ENCODE measurements at regions not wholly inside any gene's neighbourhood (a gene's known extent, or its start where the extent isn't known, plus 50 kb on each side); places are given as distances from the start of the nearest gene placed in this dataset.

GRCh38 chr3:99578339-99578970 lies 59.9 kb upstream of the COL8A1 start:
- Histone ChIP-seq H3K27me3 (ENCODE audit: insufficient read depth, low read length, poor library complexity, severe bottlenecking) (no peaks in the 10 kb centered on the region), H2AFZ (ENCODE audit: low read length) (no peak overlapping the region), H3K9me3 (ENCODE audit: insufficient read depth, low read depth, low read length) (no peaks in the 10 kb centered on the region), H3K4me2 (ENCODE audit: low read depth, low read length, poor library complexity, severe bottlenecking) (no peak overlapping the region), H3K4me3 (ENCODE audit: low read length, poor library complexity, severe bottlenecking) (no peak overlapping the region), H3K4me1 (ENCODE audit: insufficient read depth, low read length, poor library complexity, severe bottlenecking) (no peaks in the 10 kb centered on the region), H3K9ac (ENCODE audit: low read depth, low read length, poor library complexity, severe bottlenecking) (no peak overlapping the region), H3F3A (ENCODE audit: low read depth) (no peaks in the 10 kb centered on the region), H3K36me3 (ENCODE audit: insufficient read depth, low read length) (no peaks in the 10 kb centered on the region), H3K79me2 (ENCODE audit: insufficient read depth, low read length) (no peaks in the 10 kb centered on the region), H3K9me2 (replicated peaks; ENCODE audit: low read depth, low read length) (no peaks in the 10 kb centered on the region), H4K20me1 (ENCODE audit: insufficient read depth, low read length, poor library complexity, severe bottlenecking) (no peaks in the 10 kb centered on the region)
- no peak for TF ChIP-seq EZH2phosphoT487 (IDR thresholded peaks at IDR 0.05; ENCODE audit: borderline replicate concordance)
- TF ChIP-seq, protein P1, sequence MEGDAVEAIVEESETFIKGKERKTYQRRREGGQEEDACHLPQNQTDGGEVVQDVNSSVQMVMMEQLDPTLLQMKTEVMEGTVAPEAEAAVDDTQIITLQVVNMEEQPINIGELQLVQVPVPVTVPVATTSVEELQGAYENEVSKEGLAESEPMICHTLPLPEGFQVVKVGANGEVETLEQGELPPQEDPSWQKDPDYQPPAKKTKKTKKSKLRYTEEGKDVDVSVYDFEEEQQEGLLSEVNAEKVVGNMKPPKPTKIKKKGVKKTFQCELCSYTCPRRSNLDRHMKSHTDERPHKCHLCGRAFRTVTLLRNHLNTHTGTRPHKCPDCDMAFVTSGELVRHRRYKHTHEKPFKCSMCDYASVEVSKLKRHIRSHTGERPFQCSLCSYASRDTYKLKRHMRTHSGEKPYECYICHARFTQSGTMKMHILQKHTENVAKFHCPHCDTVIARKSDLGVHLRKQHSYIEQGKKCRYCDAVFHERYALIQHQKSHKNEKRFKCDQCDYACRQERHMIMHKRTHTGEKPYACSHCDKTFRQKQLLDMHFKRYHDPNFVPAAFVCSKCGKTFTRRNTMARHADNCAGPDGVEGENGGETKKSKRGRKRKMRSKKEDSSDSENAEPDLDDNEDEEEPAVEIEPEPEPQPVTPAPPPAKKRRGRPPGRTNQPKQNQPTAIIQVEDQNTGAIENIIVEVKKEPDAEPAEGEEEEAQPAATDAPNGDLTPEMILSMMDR (conservative IDR thresholded peaks at IDR 0.05; ENCODE audit: low read length) = no peak

GRCh38 chr3:99576904-99577559 lies 61.4 kb upstream of the COL8A1 start:
- no peaks in the 10 kb centered on the region for H3K9me3 ChIP-seq (ENCODE audit: insufficient read depth, low read depth, low read length)
- H3F3A ChIP-seq (ENCODE audit: low read depth) = no peaks in the 10 kb centered on the region
- no peaks in the 10 kb centered on the region for H4K20me1 ChIP-seq (ENCODE audit: insufficient read depth, low read length, poor library complexity, severe bottlenecking)
- no peaks in the 10 kb centered on the region for H3K9me2 ChIP-seq (replicated peaks; ENCODE audit: low read depth, low read length)
- no peak overlapping the region for H3K4me3 ChIP-seq (ENCODE audit: low read length, poor library complexity, severe bottlenecking)
- TF ChIP-seq, protein P1 (conservative IDR thresholded peaks at IDR 0.05; ENCODE audit: low read length) = no peak
- TF ChIP-seq EZH2phosphoT487 (IDR thresholded peaks at IDR 0.05; ENCODE audit: borderline replicate concordance) = no peak
- no peak overlapping the region for H3K4me2 ChIP-seq (ENCODE audit: low read depth, low read length, poor library complexity, severe bottlenecking)
- no peaks in the 10 kb centered on the region for H3K4me1 ChIP-seq (ENCODE audit: insufficient read depth, low read length, poor library complexity, severe bottlenecking)
- H3K9ac ChIP-seq (ENCODE audit: low read depth, low read length, poor library complexity, severe bottlenecking) = no peak overlapping the region
- no peak overlapping the region for H2AFZ ChIP-seq (ENCODE audit: low read length)
- H3K27me3 ChIP-seq (ENCODE audit: insufficient read depth, low read length, poor library complexity, severe bottlenecking) = no peaks in the 10 kb centered on the region
- H3K79me2 ChIP-seq (ENCODE audit: insufficient read depth, low read length) = no peaks in the 10 kb centered on the region
- H3K36me3 ChIP-seq (ENCODE audit: insufficient read depth, low read length) = no peaks in the 10 kb centered on the region

GRCh38 chr3:99575683-99576082 lies 62.7 kb upstream of the COL8A1 start:
- Histone ChIP-seq H3F3A (ENCODE audit: low read depth) (no peaks in the 10 kb centered on the region), H3K36me3 (ENCODE audit: insufficient read depth, low read length) (no peaks in the 10 kb centered on the region), H3K9me2 (replicated peaks; ENCODE audit: low read depth, low read length) (no peaks in the 10 kb centered on the region), H2AFZ (ENCODE audit: low read length) (no peak overlapping the region), H3K9me3 (ENCODE audit: insufficient read depth, low read depth, low read length) (no peaks in the 10 kb centered on the region), H3K79me2 (ENCODE audit: insufficient read depth, low read length) (no peaks in the 10 kb centered on the region), H3K4me1 (ENCODE audit: insufficient read depth, low read length, poor library complexity, severe bottlenecking) (no peaks in the 10 kb centered on the region), H3K9ac (ENCODE audit: low read depth, low read length, poor library complexity, severe bottlenecking) (no peak overlapping the region), H4K20me1 (ENCODE audit: insufficient read depth, low read length, poor library complexity, severe bottlenecking) (no peaks in the 10 kb centered on the region), H3K27me3 (ENCODE audit: insufficient read depth, low read length, poor library complexity, severe bottlenecking) (no peaks in the 10 kb centered on the region), H3K4me2 (ENCODE audit: low read depth, low read length, poor library complexity, severe bottlenecking) (no peak overlapping the region), H3K4me3 (ENCODE audit: low read length, poor library complexity, severe bottlenecking) (no peak overlapping the region)
- TF ChIP-seq, protein P1 (conservative IDR thresholded peaks at IDR 0.05; ENCODE audit: low read length) = no peak
- TF ChIP-seq EZH2phosphoT487 (IDR thresholded peaks at IDR 0.05; ENCODE audit: borderline replicate concordance) = no peak
